NCI-H2196 (cell line): ENCODE measurements at regions not wholly inside any gene's neighbourhood (a gene's known extent, or its start where the extent isn't known, plus 50 kb on each side); places are given as distances from the start of the nearest gene placed in this dataset.
"Not testable (repeated sequence)": the region's sequence is repeated elsewhere in the genome, so short reads cannot be mapped to it uniquely, and the experiment has no call there.

ENCODE experiments used
- DNase-seq: peaks from one replicate; lab custom pipeline; 2025; ENCODE audit not compliant: unreplicated experiment; lab: John Stamatoyannopoulos, UW

DNA sequence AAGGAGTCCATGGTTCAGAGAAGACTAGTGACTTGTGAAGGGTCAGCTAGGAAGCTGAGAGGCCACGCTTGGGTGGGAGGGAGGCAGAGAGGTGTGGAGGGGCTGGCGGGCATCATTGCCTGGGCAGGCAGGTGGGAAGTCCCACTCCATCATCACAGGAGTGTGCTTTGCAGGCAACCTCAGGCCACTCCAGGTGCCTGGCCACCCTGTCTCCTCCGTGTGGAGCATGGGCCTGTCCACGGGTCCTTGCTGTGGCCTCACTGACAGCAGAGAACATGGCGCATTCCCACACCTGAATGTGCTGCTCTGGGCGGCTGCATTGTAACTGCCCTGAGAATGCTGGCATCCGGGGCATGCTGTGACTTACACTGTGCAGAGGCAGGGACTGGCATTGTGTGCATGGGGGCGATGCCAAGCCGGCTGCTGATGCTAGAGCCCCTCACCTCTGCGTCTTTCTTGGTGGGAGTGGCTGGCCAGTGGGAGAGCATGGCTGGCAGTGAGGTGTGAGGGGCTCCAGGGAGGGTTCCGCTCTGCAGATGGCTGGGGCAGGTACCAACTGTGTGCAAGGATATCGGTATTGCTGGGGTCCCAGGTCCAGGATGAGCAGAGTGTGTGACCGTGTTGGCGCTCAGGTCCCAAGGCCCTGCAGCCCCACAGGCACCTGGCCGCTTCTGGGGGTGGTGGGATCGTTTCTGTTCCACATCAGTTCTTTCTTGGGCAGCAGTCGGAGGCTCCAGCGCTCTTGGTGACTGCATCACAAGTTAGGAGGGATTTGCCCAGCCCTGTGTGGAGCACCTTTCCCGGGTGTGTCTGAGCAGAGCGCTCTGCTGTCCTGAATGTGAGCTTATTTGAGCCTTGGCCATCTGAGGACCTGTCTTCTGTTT lies 94.8 kb downstream of the NPIPB11 start:
- DNase-seq = no peak

DNA sequence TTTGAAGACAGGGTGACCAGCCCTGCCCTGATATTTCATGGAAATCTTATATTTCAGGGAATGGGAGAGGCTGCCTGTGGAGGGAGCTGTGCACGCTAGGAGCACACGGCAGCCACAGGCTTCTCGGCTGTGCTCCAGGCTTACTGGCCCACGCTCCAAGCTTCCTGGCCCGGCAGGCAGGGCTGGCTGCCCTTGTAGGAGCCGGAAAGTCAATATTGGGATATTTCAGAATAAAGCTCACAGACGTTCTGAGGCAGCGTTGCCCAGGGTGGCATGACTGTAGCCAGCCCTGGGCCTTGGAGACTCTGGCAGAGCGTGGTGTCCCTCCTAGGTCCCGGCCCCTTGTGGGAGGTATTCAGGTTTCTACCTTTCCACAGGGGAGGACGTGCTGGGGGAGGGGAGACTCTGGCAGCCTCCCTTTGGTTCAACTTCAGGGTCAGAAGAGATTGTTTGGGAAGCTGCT lies 95.6 kb downstream of the NPIPB11 start:
- no peak for DNase-seq

DNA sequence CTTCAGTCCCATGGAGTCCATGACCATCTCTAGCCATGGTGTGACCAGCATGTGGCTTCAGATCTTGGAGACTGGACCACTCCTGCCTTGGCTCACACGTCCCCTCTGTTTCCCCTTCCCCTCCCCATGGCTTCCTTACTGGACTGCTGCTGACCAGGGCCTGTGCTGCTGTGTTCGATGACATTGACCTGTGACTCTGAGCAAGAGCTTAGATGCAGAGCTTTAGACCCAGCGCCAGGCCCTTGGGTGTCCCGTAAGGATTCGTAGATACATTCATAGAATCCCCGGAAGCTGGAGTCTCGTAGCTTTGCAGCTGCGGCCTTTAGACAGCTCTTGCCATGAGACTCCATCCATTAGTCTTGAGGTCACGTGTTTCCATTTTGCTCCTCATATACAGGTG lies 96.3 kb downstream of the NPIPB11 start:
- DNase-seq = not testable (repeated sequence)

DNA sequence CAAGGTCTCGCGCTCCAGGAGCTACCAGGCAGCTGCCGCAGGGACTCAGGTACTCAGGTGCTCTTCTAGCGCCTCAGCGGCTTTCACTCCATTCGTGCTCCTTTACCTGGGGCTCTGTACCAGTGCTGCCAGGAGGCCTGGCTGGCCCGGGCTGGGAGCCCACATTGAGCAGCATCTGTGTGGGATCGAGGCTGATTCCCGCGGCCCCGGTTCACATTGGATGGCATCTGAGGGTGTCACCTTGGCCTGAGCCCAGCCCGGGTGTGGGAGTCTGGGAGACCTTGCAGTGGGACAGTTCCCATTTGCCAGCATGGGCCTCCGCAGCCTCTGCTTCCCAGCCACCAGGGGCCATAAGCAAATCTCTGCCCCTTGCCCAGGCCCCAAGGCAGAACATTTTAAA lies 96.9 kb downstream of the NPIPB11 start:
- DNase-seq = not testable (repeated sequence)

DNA sequence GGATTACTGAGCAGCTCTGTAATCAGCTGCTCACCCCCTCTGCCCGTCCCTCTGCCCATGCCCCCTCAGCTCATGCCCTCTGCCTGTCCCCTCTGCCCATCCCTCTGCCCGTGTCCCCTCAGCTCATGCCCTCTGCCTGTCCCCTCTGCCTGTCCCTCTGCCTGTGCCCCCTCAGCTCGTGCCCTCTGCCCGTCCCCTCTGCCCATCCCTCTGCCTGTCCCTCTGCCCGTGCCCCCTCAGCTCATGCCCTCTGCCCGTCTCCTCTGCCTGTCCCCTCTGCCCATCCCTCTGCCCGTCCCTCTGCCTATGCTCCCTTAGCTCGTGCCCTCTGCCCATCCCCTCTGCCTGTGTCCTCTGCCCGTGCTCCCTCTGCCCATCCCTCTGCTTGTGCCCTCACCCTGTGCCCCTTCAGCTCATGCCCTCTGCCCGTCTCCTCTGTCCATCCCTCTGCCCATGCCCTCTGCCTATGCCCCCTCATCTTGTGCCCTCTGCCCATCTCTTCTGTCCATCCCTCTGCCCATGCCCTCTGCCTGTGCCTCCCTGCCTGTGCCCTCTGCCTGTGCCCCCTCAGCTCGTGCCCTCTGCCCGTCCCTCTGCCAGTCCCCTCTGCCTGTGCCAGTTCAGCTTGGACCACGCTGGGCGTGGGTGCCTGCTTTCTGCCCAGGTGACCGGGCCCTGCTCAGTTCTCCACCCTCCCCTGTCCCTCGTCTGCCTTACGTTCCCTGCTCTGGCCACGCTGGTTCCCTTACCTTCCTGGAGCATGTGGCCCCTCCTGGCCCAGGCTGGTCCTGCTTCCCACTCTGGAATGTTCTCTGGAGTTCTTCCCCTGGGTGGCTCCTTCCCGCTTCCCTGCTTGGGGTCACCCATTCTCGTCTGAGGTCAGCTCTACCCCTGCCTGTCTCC lies 97.6 kb downstream of the NPIPB11 start:
- no peak for DNase-seq

DNA sequence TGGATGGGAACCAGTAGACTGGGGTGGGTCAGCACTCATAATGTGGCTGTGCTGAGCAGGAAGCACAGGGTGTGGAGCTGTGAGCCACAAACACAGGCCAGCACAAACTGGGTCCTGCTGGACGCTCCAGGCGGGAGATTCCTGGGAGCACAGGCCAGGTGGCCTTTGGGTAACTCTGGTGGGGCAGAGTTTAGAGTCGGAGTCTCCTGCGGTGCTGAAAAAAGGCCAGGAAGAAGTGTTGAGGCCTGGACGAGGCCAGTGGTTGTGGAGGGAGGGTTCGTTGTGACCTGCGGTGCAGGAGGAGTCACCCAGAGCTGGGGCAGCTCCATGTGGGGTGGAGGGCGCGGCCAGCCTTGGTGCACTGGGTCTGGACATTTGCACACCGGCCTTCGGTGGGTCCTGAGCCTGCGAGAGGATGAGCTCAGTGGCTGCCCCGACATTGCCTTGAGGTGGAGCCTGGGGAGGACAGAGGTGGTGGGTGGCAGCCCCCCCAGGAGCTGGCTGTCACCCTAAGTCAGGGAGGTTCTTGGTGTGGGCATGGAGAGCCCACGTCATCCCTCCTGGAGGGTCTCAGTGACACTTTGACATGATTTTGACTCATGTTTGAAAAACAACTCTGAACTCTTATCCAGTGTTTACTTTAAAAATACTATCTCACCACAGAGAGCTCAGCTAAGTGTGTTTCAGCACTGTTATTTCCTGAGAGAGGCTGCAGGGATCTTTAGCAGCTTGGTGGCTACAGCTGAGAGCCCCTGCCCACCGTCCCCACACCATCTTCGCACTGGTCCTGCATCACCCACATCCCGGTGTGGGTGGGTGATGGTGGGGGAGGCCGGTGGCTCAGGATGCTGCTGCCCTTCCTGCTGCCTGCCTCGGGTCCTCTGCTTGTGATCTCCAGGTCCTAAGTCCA lies 98.7 kb downstream of the NPIPB11 start:
- no peak for DNase-seq

DNA sequence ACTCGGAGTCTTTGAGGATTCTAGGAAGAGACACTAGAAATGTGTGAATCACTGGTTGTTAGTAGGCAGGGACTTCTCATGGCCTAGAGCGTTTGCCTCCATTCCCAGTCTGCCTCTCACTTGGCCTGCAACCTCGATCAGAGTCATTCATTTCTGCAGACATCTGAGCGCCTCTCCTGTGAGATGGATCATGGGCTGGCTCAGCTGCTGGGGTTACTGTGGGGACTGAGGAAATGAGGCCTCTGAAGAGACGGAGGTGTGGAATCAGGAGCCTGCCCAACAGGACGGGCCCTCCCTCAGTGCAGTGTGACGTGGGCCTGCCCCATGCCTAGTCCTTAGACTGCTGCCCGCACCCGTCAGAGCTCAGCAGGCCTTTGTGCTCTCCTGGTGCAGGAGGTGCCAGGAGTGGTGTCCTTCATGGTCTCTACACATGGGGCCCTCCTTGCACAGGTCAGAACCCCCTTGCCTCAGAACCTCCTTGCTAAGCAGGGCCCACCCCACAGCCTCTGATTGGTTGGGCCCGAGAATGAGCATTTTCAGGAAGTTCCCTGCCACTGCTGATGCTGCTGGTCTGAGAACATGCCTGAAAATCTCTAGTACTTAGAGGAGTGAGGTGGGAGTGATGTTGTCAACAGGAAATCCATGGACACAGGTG lies 99.4 kb downstream of the NPIPB11 start:
- no peak for DNase-seq

DNA sequence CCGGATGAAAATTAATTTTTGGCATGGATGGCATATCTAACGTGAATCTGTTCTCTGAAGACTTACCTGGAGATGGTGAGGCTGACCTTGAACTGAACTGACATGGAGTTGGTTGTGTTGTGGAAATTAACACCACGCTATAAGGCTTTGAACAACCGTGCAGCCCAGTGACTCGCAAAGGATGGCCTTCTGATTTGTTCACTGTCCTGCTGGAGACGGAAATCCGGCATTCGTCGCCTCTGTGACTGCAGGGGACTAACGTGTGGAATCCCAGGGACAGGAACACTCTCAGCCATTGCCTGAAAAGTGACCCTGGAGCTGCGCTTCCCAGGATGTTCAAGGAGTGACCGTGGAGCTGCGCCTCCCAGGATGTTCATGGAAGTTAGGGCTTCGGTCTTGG lies 100.3 kb downstream of the NPIPB11 start:
- no peak for DNase-seq

DNA sequence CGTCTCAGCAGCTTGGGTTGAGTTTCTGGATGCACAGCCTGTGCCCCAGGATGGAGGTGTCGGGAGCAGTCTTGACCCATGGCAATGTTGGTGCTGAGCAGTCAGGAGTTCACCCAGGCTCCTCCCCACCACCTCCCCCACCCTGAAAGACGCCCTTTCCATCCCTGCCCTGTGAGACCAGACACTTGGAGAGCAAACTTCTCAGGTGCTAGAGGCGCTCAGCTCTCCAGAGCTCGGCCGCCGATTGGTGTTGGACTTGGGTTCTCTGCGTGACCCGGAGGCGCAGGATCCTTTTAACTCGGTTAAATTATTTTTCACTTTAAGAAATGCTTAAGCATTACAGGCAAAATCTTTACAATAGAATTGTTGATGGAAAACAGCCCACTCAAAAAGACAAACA lies 101.5 kb downstream of the NPIPB11 start:
- not testable (repeated sequence) for DNase-seq

DNA sequence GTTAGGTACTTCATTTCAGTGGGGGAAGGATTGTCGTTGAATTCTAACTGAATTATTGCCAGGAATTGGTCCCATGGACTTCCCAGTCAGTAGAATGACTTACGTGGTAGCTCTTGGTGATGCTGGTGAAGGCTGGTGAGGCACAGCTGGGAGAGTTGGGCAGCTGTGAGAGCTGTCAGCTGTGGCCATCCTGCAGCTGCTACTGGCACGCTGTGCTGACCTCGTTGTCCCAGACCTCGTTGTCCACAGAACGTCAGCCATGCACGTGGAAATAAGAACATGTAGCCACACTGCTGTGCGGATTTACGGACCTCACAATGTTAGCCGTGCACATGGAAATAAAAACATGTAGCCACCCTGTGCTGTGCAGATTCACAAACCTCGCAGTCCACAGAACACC lies 102.3 kb downstream of the NPIPB11 start:
- no peak for DNase-seq

DNA sequence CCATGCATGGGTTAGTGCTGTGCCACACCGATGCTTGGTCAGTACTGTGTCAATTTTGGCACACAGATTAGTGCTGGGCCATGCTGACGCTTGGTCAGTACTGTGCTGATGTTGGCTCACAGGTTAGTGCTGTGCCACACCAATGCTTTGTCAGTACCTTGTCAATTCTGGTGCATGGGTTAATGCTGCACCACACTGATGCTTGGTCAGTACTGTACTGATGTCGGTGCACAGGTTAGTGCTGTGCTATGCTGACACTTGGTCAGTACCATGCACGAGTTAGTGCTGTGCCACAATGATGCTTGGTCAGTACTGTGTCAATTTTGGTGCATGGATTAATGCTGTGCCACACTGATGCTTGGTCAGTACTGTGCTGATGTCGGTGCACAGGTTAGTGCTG lies 103.0 kb downstream of the NPIPB11 start:
- DNase-seq = no peak

DNA sequence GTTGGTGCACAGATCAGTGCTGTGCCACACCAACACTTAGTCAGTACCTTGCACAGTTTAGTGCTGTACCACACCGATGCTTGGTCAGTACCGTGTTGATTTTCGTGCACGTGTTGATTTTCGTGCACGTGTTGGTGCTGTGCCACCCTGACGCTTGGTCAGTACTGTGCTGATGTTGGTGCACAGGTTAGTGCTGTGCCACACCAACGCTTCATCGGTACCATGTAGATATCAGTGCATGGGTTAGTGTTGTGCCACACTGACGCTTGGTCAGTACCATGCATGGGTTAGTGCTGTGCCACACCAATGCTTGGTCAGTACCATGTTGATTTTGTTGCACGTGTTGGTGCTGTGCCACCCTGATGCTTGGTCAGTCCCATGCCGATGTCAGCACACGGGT lies 103.5 kb downstream of the NPIPB11 start:
- no peak for DNase-seq

DNA sequence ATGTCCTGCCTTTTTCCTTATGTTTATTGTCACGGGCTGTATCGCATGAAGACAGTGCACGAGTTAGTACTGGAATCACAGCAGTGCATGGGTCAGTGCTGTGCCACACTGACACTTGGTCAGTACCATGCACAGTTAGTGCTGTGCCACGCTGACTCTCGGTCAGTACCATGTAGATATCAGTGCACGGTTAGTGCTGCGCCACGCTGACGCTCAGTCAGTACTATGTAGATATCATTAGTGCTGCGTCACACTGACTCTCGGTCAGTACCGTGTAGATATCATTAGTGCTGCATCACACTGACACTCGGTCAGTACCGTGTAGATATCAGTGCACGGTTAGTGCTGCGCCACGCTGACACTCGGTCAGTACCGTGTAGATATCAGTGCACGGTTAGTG lies 104.1 kb downstream of the NPIPB11 start:
- not testable (repeated sequence) for DNase-seq

DNA sequence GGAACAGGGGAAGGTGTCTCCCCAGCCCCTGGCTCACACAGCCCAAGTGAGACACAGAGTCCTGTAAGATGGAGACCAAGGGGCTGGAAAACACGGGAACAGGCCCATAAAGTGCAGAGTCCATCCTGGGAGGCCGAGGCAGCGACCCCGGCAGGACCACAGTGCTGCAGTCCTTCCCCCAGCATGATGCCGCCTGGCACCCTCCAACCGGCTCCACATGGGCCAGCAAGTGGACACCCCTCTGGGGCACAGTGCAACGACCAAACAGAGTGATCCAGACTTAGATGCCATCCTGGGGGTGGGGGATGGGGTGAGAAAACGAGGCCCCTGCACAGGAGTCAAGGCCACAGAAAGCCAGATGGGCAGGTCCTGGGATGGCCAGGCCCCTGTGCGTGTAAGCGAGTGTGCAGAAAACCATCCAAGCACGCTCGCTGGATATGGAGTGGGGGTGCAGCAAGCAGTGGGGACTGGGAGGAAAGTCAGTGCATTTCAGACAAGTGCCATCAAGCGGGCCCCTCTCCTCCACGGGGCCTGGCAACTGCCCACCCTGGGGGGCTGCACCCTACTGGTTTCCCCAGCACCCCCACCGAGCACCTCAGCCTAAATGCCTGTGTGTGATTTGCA lies 104.7 kb downstream of the NPIPB11 start:
- not testable (repeated sequence) for DNase-seq

DNA sequence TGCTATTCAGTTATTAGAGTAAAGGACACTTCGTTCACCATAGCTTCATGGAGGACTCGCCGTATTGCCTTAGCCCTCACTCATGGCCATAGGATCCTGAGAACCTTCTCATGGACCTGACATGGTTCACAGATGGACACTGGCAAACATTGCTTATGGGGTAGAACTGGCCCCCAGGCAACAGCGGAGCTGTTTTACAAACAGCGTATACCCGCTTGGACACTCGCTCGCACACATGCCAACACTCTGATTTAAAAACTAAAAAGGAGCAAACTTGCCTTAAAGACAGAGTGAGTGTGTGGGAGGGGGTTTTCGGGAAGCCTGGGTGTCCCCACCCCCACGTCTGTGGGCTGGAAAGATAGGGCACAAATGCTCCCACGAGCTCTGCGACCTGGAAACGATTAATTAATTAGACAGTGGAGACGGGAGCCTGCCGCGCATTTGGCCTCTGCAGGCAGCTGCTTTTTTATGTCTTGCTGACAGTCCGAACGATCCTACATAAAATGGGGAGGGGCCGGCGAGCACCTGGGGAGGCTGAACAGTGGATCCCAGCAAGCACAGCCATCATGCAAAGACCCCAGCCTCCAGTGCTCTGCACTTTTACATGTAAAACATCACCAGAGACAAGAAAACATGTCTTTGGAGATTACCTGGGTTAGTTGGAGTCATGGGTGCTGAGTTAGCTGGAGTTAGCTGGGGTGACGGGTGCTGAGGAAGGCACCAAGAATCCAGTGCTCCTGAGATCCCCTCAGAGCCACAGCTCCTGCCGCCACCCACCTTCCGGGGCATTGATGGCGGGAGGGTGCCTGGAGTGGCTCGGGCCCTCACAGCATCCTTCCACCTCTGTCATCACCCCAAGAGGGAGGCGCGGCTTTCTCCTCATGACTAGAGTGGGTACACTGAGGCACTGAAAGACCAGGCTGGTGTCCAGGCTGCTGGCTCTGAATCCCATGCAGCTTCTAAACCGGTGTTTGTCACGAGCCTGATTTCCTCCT lies 105.7 kb downstream of the NPIPB11 start:
- not testable (repeated sequence) for DNase-seq

DNA sequence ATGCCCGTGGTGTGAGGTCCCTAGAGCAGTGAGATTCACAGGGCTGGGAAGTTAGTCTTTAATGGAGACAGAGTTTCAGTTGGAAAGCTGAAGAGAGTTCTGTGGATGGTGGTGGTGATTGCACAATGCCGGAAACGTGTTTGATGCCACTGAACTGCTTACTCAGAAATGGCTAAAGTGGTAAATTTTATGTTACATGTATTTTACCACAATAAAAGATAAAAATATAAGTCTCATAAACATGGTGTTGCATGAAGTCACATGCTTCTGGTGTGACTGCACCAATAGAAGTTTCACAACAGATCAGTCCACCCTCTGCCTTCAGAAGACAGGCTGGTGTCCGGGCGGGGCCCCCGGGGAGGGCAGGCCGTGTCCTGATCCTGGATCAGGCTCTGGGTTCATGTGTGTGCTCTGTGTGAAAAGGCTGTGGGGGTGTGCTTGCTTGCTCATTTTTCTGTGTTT lies 106.5 kb downstream of the NPIPB11 start:
- DNase-seq = not testable (repeated sequence)

DNA sequence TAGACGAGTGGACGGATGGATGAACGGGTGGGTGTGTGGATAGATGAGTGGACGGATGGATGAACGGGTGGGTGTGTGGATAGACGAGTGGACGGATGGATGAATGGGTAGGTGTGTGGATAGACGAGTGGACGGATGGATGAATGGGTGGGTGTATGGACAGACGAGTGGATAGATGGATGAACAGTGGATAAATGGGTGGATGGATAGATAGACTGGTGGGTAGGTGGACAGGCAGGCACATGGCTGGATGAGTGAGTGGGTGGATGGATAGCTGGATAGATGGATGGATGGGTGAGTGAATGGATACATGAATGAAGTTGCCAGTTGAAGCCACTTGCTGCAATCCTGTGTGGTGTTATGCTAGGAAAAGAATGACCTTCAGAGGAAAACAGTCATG lies 107.5 kb downstream of the NPIPB11 start:
- DNase-seq = not testable (repeated sequence)

DNA sequence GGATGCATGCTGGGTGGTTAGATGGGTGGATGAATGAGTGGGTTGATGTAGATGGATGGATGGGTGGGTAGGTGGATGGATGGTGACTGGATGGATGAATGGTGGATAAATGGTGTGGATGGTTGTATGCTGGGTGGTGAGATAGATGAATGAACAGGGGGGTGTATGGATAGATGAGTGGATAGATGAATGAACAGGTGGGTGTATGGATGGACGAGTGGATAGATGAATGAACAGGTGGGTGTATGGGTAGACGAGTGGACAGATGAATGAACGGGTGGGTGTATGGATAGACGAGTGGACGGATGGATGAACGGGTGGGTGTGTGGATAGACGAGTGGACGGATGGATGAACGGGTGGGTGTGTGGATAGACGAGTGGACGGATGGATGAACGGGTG lies 108.2 kb downstream of the NPIPB11 start:
- DNase-seq = not testable (repeated sequence)

DNA sequence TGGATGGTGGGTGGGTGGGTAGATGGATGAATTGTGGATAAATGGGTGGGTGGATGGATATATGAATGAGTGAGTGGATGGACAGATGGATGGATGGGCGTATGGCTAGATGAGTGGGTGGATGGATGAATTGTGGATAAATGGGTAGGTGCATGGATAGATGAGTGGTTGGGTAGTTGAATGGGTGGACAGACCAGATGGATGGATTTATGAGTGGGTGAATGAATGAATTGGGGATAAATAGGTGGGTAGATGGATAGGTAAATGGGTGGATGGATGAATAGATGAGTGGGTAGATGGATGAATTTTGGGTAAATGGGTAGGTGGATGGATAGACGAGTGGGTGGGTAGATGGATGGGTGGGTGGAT lies 108.7 kb downstream of the NPIPB11 start:
- DNase-seq = not testable (repeated sequence)
